AG04449 (cell line): ENCODE measurements at regions not wholly inside any gene's neighbourhood (a gene's known extent, or its start where the extent isn't known, plus 50 kb on each side); places are given as distances from the start of the nearest gene placed in this dataset.

Experiments used
- CTCF ChIA-PET: fragments of 350-600 bp; formaldehyde crosslinking; extraction: SDS; loops from one replicate; lab custom pipeline; 2021; ENCODE audit warnings: antibody characterized with exemption; lab: Yijun Ruan, JAX
- POLR2A ChIA-PET: fragments of 400-600, 350-600 bp; formaldehyde crosslinking; extraction: SDS; loops from one replicate; lab custom pipeline; 2020; ENCODE audit warnings: antibody characterized with exemption, inconsistent platforms; lab: Yijun Ruan, JAX
- DNase-seq: peaks from one replicate; pipeline ENCODE4 v3.0.0-alpha.2; 2010; ENCODE audit warnings: low read depth, low spot score
- H3K4me3 ChIP-seq: 2 replicates; pipeline ENCODE4 v1.5.1; 2011; ENCODE audit warnings: low read depth, mild to moderate bottlenecking, control low read depth, low read length
- TF ChIP-seq, protein P1 (sequence below): IDR thresholded peaks from one replicate; pipeline ENCODE4 v1.5.1; 2011; ENCODE audit warnings: mild to moderate bottlenecking, moderate library complexity, low read length, control low read depth, inconsistent platforms; ENCODE audit not compliant: insufficient read depth; ENCODE audit errors: missing control alignments

DNA sequence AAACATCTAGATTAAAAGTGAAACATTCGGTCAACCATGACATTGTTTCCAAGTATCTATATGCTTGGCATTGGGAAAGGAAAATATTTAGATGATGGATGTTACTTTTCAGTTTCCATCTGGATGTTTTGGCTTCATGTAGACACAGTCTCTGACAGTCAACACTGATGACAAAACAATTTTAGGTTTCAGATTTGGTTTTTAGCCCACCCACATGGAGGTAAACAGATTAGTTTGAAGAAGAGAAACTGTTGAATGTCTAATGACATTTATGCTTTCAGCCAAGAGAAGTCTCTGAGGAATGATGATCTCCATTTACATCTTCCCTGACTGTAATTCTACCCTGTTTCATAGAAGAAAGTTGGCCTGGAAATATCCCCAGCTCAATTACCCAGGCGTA, 379.1 kb downstream of the SLITRK6 start:
- no peak overlapping the region for H3K4me3 ChIP-seq
- TF ChIP-seq, protein P1, sequence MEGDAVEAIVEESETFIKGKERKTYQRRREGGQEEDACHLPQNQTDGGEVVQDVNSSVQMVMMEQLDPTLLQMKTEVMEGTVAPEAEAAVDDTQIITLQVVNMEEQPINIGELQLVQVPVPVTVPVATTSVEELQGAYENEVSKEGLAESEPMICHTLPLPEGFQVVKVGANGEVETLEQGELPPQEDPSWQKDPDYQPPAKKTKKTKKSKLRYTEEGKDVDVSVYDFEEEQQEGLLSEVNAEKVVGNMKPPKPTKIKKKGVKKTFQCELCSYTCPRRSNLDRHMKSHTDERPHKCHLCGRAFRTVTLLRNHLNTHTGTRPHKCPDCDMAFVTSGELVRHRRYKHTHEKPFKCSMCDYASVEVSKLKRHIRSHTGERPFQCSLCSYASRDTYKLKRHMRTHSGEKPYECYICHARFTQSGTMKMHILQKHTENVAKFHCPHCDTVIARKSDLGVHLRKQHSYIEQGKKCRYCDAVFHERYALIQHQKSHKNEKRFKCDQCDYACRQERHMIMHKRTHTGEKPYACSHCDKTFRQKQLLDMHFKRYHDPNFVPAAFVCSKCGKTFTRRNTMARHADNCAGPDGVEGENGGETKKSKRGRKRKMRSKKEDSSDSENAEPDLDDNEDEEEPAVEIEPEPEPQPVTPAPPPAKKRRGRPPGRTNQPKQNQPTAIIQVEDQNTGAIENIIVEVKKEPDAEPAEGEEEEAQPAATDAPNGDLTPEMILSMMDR, result no peak
- ChIA-PET POLR2A (no interaction called here), CTCF (no interaction called here)
- DNase-seq, result no peak

DNA sequence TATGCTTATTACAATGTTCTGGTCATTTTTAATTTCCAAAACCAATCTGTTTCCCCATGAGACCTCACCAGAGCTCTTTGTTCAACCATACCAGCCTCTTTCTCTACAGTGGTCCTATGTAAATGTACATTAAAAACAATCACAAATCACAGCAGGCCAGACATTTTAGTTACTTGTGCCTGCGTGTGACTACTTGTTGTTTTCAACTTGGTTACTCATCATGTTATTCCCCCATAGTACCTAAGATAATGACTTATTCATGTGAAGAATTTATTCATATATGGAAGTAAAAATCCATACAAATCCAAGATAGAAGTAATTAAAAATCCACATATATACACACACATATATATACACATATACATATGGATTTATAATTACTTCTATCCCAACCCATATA, 379.6 kb downstream of the SLITRK6 start:
- no peak overlapping the region for H3K4me3 ChIP-seq
- ChIA-PET CTCF (no interaction called here), POLR2A (no interaction called here)
- no peak for DNase-seq
- TF ChIP-seq, protein P1, result no peak

DNA sequence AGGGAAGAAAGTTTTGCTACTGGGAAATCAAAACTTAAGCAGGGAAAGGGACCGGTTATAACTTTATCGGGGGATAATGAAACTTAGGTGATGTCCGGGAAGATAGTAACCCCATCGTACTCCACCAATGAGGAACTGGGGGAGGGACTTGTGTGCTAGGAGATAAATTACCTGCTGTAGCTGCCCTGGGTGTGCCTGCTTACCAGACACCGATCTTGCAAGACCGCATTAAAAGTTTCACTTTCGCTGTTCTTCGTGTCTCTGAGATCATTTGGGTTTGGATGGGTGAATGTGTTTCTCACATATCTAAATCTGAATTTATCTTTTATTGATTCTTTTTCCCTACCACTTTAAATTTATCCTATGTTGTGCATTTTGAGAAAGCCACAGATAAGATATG, 381.4 kb downstream of the SLITRK6 start:
- ChIA-PET CTCF (no interaction called here), POLR2A (no interaction called here)
- TF ChIP-seq, protein P1, result no peak
- H3K4me3 ChIP-seq, result no peak overlapping the region
- DNase-seq, result no peak

DNA sequence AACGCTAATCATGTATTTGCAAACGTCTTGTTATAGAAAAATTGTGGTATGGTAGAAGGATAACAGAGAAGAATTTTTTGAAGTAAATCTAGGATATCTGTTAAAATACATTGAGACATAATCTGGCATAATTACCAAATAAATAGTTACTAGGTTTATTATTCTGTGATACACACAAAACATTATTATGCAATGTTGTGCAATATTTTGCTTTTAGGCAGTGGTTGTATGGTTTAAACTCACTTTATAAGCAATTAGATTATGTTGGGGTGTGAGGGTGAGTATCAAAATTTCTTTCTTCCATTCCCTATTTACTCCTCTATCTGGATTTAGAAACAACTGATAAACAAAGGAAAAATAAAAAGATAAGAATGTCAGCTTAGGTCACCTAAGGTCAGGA, 385.6 kb downstream of the SLITRK6 start:
- CTCF ChIA-PET, result no interaction called here
- TF ChIP-seq, protein P1, result no peak
- no peak overlapping the region for H3K4me3 ChIP-seq
- POLR2A ChIA-PET, result no interaction called here
- DNase-seq, result no peak

DNA sequence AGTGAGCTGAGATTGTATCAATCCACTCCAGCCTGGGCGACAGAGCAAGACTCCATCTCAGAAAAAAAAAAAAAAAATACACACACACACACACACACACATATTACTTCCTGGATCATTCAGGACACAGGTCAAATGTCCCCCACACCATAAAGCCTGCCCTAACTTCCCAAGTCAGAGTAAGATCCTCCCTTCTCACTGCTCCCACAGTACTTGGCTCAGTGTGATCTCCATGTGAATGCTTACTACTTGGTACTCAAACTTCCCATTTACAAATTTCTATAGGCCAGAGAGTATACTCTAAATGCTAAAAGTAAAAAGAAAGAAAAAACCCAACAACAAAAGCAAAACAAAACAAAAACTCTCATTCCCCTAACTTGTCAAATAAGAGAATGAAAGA, 386.8 kb downstream of the SLITRK6 start:
- ChIA-PET CTCF (no interaction called here), POLR2A (no interaction called here)

DNA sequence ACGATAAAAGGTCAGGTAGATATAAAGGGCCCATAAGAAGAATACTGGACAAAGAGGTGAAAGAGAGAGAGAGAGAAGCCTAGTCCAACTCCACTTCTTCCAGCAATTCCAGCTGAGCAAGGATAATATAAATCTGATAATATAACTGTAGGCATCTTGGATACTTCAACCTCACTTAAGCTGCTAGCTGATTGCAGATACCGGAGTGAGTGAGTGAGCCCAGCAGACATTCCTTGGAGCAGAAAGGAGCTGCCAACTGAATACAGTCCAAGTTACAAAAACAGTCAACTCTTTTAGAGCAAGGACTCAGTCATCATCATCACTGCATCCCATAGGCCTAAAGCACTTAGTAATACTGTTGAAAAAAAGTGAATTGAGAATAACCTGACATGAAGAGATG, 387.6 kb downstream of the SLITRK6 start:
- CTCF ChIA-PET, result no interaction called here
- TF ChIP-seq, protein P1, result no peak
- DNase-seq, result no peak
- POLR2A ChIA-PET, result no interaction called here
- H3K4me3 ChIP-seq, result no peak overlapping the region

More for the DNA sequence above, 386.8 kb downstream of the SLITRK6 start:
- TF ChIP-seq, protein P1, result no peak
- no peak overlapping the region for H3K4me3 ChIP-seq
- DNase-seq, result no peak
